ENCODE measurements at regions not wholly inside any gene's neighbourhood (a gene's known extent, or its start where the extent isn't known, plus 50 kb on each side); places are given as distances from the start of the nearest gene placed in this dataset.

GRCh38 chr15:53360881-53361280 lies 398.6 kb downstream of the WDR72 start:
- Histone ChIP-seq H3K9me3 (ENCODE audit: insufficient read depth, low read depth, low read length) (no peaks in the 10 kb centered on the region), H4K8ac (ENCODE audit: low read depth, low read length) (no peak overlapping the region), H2AFZ (ENCODE audit: insufficient read depth, low read length, poor library complexity) (no peak overlapping the region), H4K12ac (ENCODE audit: low read depth, low read length) (no peak overlapping the region), H2AK5ac (ENCODE audit: low read length) (no peak overlapping the region), H3K27me3 (ENCODE audit: insufficient read depth, low read length) (no peaks in the 10 kb centered on the region), H3K23ac (ENCODE audit: low read length) (no peak overlapping the region), H3K14ac (ENCODE audit: low read length) (no peak overlapping the region), H3K79me2 (ENCODE audit: control insufficient read depth, insufficient read depth, low read length, poor library complexity) (no peaks in the 10 kb centered on the region), H3K36me3 (ENCODE audit: control insufficient read depth in 1 of 2, insufficient read depth in 2 of 2, low read length in 2 of 2) (no peaks in the 10 kb centered on the region), H3K4me2 (ENCODE audit: low read length) (no peak overlapping the region), H3K4me3 (ENCODE audit: low read depth, low read length) (no peak overlapping the region), H4K91ac (ENCODE audit: low read depth, low read length) (no peak overlapping the region), H2BK120ac (ENCODE audit: insufficient read depth, low read length, poor library complexity) (no peak overlapping the region), H2BK5ac (ENCODE audit: low read depth, low read length, poor library complexity) (no peak overlapping the region), H3K27ac (ENCODE audit: low read depth, low read length) (no peak overlapping the region), H3K4me1 (ENCODE audit: control insufficient read depth in 1 of 2, insufficient read depth in 2 of 2, low read length in 2 of 2) (no peaks in the 10 kb centered on the region), H3K18ac (ENCODE audit: low read length) (no peak overlapping the region), H2BK12ac (ENCODE audit: low read length) (no peak overlapping the region), H3K79me1 (ENCODE audit: low read length) (no peaks in the 10 kb centered on the region), H3K4ac (ENCODE audit: low read depth, low read length) (no peak overlapping the region), H3K9ac (ENCODE audit: low read length) (no peak overlapping the region)
- no CpG with 5 or more reads among the region's 4 CpGs for WGBS (ENCODE audit: extremely low coverage, insufficient coverage, insufficient read length)
- DNase-seq = no peak

- no peak overlapping the region for H4K12ac ChIP-seq (ENCODE audit: low read depth, low read length)
- DNase-seq = no peak
- H4K91ac ChIP-seq (ENCODE audit: low read depth, low read length) = no peak overlapping the region
- no peak overlapping the region for H4K8ac ChIP-seq (ENCODE audit: low read depth, low read length)
- no peaks in the 10 kb centered on the region for H3K27me3 ChIP-seq (ENCODE audit: insufficient read depth, low read length)
- no peak overlapping the region for H2BK5ac ChIP-seq (ENCODE audit: low read depth, low read length, poor library complexity)
- no peak overlapping the region for H2BK120ac ChIP-seq (ENCODE audit: insufficient read depth, low read length, poor library complexity)
- H3K23ac ChIP-seq (ENCODE audit: low read length) = no peak overlapping the region
- H3K27ac ChIP-seq (ENCODE audit: low read depth, low read length) = no peak overlapping the region
- no peak overlapping the region for H2AK5ac ChIP-seq (ENCODE audit: low read length)
- H2BK12ac ChIP-seq (ENCODE audit: low read length) = no peak overlapping the region
- no peaks in the 10 kb centered on the region for H3K36me3 ChIP-seq (ENCODE audit: control insufficient read depth in 1 of 2, insufficient read depth in 2 of 2, low read length in 2 of 2)
- no peak overlapping the region for H3K9ac ChIP-seq (ENCODE audit: low read length)
- H3K4ac ChIP-seq (ENCODE audit: low read depth, low read length) = no peak overlapping the region
- no peak overlapping the region for H3K14ac ChIP-seq (ENCODE audit: low read length)
- H3K9me3 ChIP-seq (ENCODE audit: insufficient read depth, low read depth, low read length) = no peaks in the 10 kb centered on the region
- H2AFZ ChIP-seq (ENCODE audit: insufficient read depth, low read length, poor library complexity) = no peak overlapping the region
- H3K4me2 ChIP-seq (ENCODE audit: low read length) = no peak overlapping the region
- H3K79me1 ChIP-seq (ENCODE audit: low read length) = no peaks in the 10 kb centered on the region
- no CpG with 5 or more reads among the region's 2 CpGs for WGBS (ENCODE audit: extremely low coverage, insufficient coverage, insufficient read length)
- no peak overlapping the region for H3K4me3 ChIP-seq (ENCODE audit: low read depth, low read length)
- H3K4me1 ChIP-seq (ENCODE audit: control insufficient read depth in 1 of 2, insufficient read depth in 2 of 2, low read length in 2 of 2) = no peaks in the 10 kb centered on the region
- H3K79me2 ChIP-seq (ENCODE audit: control insufficient read depth, insufficient read depth, low read length, poor library complexity) = no peaks in the 10 kb centered on the region
- H3K18ac ChIP-seq (ENCODE audit: low read length) = no peak overlapping the region
Measured at GRCh38 chr15:53359038-53359437, 400.4 kb downstream of the WDR72 start.

- Histone ChIP-seq H3K27me3 (ENCODE audit: insufficient read depth, low read length) (no peaks in the 10 kb centered on the region), H2BK12ac (ENCODE audit: low read length) (no peak overlapping the region), H2AFZ (ENCODE audit: insufficient read depth, low read length, poor library complexity) (no peak overlapping the region), H3K14ac (ENCODE audit: low read length) (no peak overlapping the region), H3K4ac (ENCODE audit: low read depth, low read length) (no peak overlapping the region), H2BK120ac (ENCODE audit: insufficient read depth, low read length, poor library complexity) (no peak overlapping the region), H2AK5ac (ENCODE audit: low read length) (no peak overlapping the region), H2BK5ac (ENCODE audit: low read depth, low read length, poor library complexity) (no peak overlapping the region), H3K9me3 (ENCODE audit: insufficient read depth, low read depth, low read length) (no peaks in the 10 kb centered on the region), H3K27ac (ENCODE audit: low read depth, low read length) (no peak overlapping the region), H3K79me1 (ENCODE audit: low read length) (no peaks in the 10 kb centered on the region), H3K79me2 (ENCODE audit: control insufficient read depth, insufficient read depth, low read length, poor library complexity) (no peaks in the 10 kb centered on the region), H3K4me3 (ENCODE audit: low read depth, low read length) (no peak overlapping the region), H3K4me1 (ENCODE audit: control insufficient read depth in 1 of 2, insufficient read depth in 2 of 2, low read length in 2 of 2) (no peaks in the 10 kb centered on the region), H3K23ac (ENCODE audit: low read length) (no peak overlapping the region), H4K8ac (ENCODE audit: low read depth, low read length) (no peak overlapping the region), H3K4me2 (ENCODE audit: low read length) (no peak overlapping the region), H3K36me3 (ENCODE audit: control insufficient read depth in 1 of 2, insufficient read depth in 2 of 2, low read length in 2 of 2) (no peaks in the 10 kb centered on the region), H3K9ac (ENCODE audit: low read length) (no peak overlapping the region), H4K91ac (ENCODE audit: low read depth, low read length) (no peak overlapping the region), H4K12ac (ENCODE audit: low read depth, low read length) (no peak overlapping the region), H3K18ac (ENCODE audit: low read length) (no peak overlapping the region)
- DNase-seq = no peak
Measured at GRCh38 chr15:53354874-53355273, 404.6 kb downstream of the WDR72 start.

- no peak overlapping the region for H3K9ac ChIP-seq (ENCODE audit: low read length)
- no peak overlapping the region for H3K23ac ChIP-seq (ENCODE audit: low read length)
- H3K79me1 ChIP-seq (ENCODE audit: low read length) = no peaks in the 10 kb centered on the region
- H3K18ac ChIP-seq (ENCODE audit: low read length) = no peak overlapping the region
- no peaks in the 10 kb centered on the region for H3K9me3 ChIP-seq (ENCODE audit: insufficient read depth, low read depth, low read length)
- no peaks in the 10 kb centered on the region for H3K4me1 ChIP-seq (ENCODE audit: control insufficient read depth in 1 of 2, insufficient read depth in 2 of 2, low read length in 2 of 2)
- H3K4me3 ChIP-seq (ENCODE audit: low read depth, low read length) = no peak overlapping the region
- no peak for DNase-seq
- H3K36me3 ChIP-seq (ENCODE audit: control insufficient read depth in 1 of 2, insufficient read depth in 2 of 2, low read length in 2 of 2) = no peaks in the 10 kb centered on the region
- no peak overlapping the region for H4K91ac ChIP-seq (ENCODE audit: low read depth, low read length)
- WGBS (ENCODE audit: extremely low coverage, insufficient coverage, insufficient read length) = no CpG with 5 or more reads among the region's 3 CpGs
- no peak overlapping the region for H3K4ac ChIP-seq (ENCODE audit: low read depth, low read length)
- no peaks in the 10 kb centered on the region for H3K27me3 ChIP-seq (ENCODE audit: insufficient read depth, low read length)
- no peak overlapping the region for H2AFZ ChIP-seq (ENCODE audit: insufficient read depth, low read length, poor library complexity)
- H4K12ac ChIP-seq (ENCODE audit: low read depth, low read length) = no peak overlapping the region
- no peak overlapping the region for H2BK5ac ChIP-seq (ENCODE audit: low read depth, low read length, poor library complexity)
- H2BK12ac ChIP-seq (ENCODE audit: low read length) = no peak overlapping the region
- H4K8ac ChIP-seq (ENCODE audit: low read depth, low read length) = no peak overlapping the region
- no peak overlapping the region for H2BK120ac ChIP-seq (ENCODE audit: insufficient read depth, low read length, poor library complexity)
- no peak overlapping the region for H2AK5ac ChIP-seq (ENCODE audit: low read length)
- H3K4me2 ChIP-seq (ENCODE audit: low read length) = no peak overlapping the region
- H3K14ac ChIP-seq (ENCODE audit: low read length) = no peak overlapping the region
- H3K79me2 ChIP-seq (ENCODE audit: control insufficient read depth, insufficient read depth, low read length, poor library complexity) = no peaks in the 10 kb centered on the region
- H3K27ac ChIP-seq (ENCODE audit: low read depth, low read length) = no peak overlapping the region
Measured at GRCh38 chr15:53351373-53351772, 408.1 kb downstream of the WDR72 start.
